SK-N-SH (cell line): ENCODE measurements at regions not wholly inside any gene's neighbourhood (a gene's known extent, or its start where the extent isn't known, plus 50 kb on each side); places are given as distances from the start of the nearest gene placed in this dataset.

ENCODE experiments used
- ELF1 ChIP-seq: IDR thresholded peaks from 2 replicates; pipeline ENCODE4 v1.4.0; 2012
- EZH2phosphoT487 ChIP-seq: fragments of 200-600 bp; sonication (generic); IDR thresholded peaks from 2 replicates; pipeline ENCODE4 v1.6.1; 2017; ENCODE audit warnings: low read depth, mixed run types, mild to moderate bottlenecking, antibody characterized with exemption, moderate library complexity, borderline replicate concordance
- JUND ChIP-seq: IDR thresholded peaks from 2 replicates; pipeline ENCODE4 v1.4.0; 2012
- POLR2AphosphoS5 ChIP-seq: IDR thresholded peaks from 2 replicates; pipeline ENCODE4 v1.6.1; 2012; ENCODE audit warnings: low read depth, low read length
- RCOR1 ChIP-seq: fragments of 150-350 bp; IDR thresholded peaks from 2 replicates; pipeline ENCODE4 v1.6.1; 2017; ENCODE audit warnings: antibody characterized with exemption, low read length
- RFX5 ChIP-seq: IDR thresholded peaks from 2 replicates; pipeline ENCODE4 v1.6.1; 2012; ENCODE audit warnings: mild to moderate bottlenecking, improper control_type of control experiment, low read length
- TAF1 ChIP-seq: IDR thresholded peaks from 2 replicates; pipeline ENCODE4 v1.6.1; 2012; ENCODE audit warnings: low read depth, mild to moderate bottlenecking, low read length, moderate library complexity, borderline replicate concordance
- ZBTB33 ChIP-seq: IDR thresholded peaks from 2 replicates; pipeline ENCODE4 v1.4.0; 2012; ENCODE audit warnings: low read depth, borderline replicate concordance
- TF ChIP-seq, protein P1 (sequence below): fragments of 200-600 bp; sonication (generic); IDR thresholded peaks from 2 replicates; pipeline ENCODE4 v1.6.1; 2017; ENCODE audit warnings: antibody characterized with exemption, mild to moderate bottlenecking, moderate library complexity
- TF ChIP-seq, protein P2 (sequence below): IDR thresholded peaks from 2 replicates; pipeline ENCODE4 v1.6.1; 2012; ENCODE audit warnings: mild to moderate bottlenecking, low read depth, low read length, moderate library complexity
- TF ChIP-seq, protein P3 (sequence below): IDR thresholded peaks from 2 replicates; pipeline ENCODE4; 2012
- TF ChIP-seq, protein P4 (sequence below): IDR thresholded peaks from 2 replicates; pipeline ENCODE4 v1.4.0; 2012; ENCODE audit warnings: low read depth, borderline replicate concordance

DNA sequence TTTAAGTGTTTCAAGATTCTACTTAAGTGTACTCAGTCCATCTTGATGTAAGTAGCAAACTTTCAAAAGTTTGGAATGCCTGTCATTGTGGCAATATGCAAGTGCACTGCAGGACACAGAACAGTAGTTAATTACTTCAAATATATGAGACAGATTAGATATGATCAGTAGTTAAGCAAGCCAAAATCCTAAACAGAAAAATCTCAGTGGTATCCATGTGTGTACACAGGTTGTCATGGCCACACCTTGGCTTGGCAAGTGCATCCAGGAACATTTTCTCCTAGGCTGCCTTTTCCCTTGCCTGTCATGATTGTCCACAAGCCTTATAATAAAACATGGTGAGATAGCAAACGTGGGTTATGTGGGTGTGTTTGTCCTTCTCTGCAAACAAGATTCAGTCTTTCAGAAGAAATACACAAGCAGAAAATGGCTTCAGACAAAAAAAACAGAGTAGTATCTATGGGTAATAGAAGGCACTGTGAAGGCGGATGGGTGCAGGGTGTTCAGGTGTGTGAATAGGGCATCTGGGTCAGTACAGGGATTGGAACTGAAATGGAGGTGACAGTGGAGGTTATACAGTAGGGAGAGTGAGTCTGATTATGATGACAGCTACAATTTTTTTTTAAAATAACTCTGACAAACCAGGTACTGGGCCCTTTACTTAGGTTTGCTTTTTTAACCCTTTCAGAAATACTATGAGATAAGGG lies 229.0 kb upstream of the LRIG1 start:
- TF ChIP-seq ZBTB33: no peak
- TF ChIP-seq, protein P1, sequence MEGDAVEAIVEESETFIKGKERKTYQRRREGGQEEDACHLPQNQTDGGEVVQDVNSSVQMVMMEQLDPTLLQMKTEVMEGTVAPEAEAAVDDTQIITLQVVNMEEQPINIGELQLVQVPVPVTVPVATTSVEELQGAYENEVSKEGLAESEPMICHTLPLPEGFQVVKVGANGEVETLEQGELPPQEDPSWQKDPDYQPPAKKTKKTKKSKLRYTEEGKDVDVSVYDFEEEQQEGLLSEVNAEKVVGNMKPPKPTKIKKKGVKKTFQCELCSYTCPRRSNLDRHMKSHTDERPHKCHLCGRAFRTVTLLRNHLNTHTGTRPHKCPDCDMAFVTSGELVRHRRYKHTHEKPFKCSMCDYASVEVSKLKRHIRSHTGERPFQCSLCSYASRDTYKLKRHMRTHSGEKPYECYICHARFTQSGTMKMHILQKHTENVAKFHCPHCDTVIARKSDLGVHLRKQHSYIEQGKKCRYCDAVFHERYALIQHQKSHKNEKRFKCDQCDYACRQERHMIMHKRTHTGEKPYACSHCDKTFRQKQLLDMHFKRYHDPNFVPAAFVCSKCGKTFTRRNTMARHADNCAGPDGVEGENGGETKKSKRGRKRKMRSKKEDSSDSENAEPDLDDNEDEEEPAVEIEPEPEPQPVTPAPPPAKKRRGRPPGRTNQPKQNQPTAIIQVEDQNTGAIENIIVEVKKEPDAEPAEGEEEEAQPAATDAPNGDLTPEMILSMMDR: no peak
- TF ChIP-seq, protein P2, sequence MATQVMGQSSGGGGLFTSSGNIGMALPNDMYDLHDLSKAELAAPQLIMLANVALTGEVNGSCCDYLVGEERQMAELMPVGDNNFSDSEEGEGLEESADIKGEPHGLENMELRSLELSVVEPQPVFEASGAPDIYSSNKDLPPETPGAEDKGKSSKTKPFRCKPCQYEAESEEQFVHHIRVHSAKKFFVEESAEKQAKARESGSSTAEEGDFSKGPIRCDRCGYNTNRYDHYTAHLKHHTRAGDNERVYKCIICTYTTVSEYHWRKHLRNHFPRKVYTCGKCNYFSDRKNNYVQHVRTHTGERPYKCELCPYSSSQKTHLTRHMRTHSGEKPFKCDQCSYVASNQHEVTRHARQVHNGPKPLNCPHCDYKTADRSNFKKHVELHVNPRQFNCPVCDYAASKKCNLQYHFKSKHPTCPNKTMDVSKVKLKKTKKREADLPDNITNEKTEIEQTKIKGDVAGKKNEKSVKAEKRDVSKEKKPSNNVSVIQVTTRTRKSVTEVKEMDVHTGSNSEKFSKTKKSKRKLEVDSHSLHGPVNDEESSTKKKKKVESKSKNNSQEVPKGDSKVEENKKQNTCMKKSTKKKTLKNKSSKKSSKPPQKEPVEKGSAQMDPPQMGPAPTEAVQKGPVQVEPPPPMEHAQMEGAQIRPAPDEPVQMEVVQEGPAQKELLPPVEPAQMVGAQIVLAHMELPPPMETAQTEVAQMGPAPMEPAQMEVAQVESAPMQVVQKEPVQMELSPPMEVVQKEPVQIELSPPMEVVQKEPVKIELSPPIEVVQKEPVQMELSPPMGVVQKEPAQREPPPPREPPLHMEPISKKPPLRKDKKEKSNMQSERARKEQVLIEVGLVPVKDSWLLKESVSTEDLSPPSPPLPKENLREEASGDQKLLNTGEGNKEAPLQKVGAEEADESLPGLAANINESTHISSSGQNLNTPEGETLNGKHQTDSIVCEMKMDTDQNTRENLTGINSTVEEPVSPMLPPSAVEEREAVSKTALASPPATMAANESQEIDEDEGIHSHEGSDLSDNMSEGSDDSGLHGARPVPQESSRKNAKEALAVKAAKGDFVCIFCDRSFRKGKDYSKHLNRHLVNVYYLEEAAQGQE: no peak
- no peak for TF ChIP-seq POLR2AphosphoS5
- TF ChIP-seq TAF1: no peak
- TF ChIP-seq EZH2phosphoT487: no peak
- TF ChIP-seq, protein P3, sequence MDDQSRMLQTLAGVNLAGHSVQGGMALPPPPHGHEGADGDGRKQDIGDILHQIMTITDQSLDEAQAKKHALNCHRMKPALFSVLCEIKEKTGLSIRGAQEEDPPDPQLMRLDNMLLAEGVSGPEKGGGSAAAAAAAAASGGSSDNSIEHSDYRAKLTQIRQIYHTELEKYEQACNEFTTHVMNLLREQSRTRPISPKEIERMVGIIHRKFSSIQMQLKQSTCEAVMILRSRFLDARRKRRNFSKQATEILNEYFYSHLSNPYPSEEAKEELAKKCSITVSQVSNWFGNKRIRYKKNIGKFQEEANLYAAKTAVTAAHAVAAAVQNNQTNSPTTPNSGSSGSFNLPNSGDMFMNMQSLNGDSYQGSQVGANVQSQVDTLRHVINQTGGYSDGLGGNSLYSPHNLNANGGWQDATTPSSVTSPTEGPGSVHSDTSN: no peak
- TF ChIP-seq, protein P4, sequence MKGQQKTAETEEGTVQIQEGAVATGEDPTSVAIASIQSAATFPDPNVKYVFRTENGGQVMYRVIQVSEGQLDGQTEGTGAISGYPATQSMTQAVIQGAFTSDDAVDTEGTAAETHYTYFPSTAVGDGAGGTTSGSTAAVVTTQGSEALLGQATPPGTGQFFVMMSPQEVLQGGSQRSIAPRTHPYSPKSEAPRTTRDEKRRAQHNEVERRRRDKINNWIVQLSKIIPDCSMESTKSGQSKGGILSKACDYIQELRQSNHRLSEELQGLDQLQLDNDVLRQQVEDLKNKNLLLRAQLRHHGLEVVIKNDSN: no peak
- TF ChIP-seq RFX5: no peak
- TF ChIP-seq JUND: no peak
- TF ChIP-seq RCOR1: no peak
- no peak for TF ChIP-seq ELF1
